ENCODE measurements at regions not wholly inside any gene's neighbourhood (a gene's known extent, or its start where the extent isn't known, plus 50 kb on each side); places are given as distances from the start of the nearest gene placed in this dataset.

- no peaks in the 10 kb centered on the region for H3K9me3 ChIP-seq (replicated peaks; ENCODE audit: control insufficient read depth, insufficient read depth, low read length)
- no peak overlapping the region for H3K4me3 ChIP-seq
- FAIRE-seq (no peak), ATAC-seq (no peak), DNase-seq (ENCODE audit: low read depth, low spot score) (no peak)
- H3K9ac ChIP-seq (ENCODE audit: control insufficient read depth, insufficient read depth, low read length) = no peak overlapping the region
- SMC1A ChIA-PET (ENCODE audit: uncharacterized antibody, unreplicated experiment) = no interaction called here
- 47% methylated on average over 8 of the region's 8 CpGs for WGBS (ENCODE audit: insufficient coverage, insufficient replicate concordance, low lambda C conversion rate, missing lambda C conversion rate)
- CTCF ChIA-PET = no interaction called here
- POLR2A ChIA-PET = no interaction called here
- no peaks in the 10 kb centered on the region for H3K36me3 ChIP-seq (ENCODE audit: control insufficient read depth in 2 of 2, insufficient read depth in 2 of 2, low read length in 1 of 2)
- peaks cover 0 to 2% of the 10 kb centered on the region in 2 experiments; a peak in 2 of 4 replicates for H3K27me3 ChIP-seq (replicated peaks in 1 of 2; ENCODE audit: control insufficient read depth in 2 of 2, insufficient read depth in 2 of 2, low read length in 1 of 2)
- TF ChIP-seq SIX5 (IDR thresholded peaks at IDR 0.05; ENCODE audit: low read depth, low read length, severe bottlenecking) (no peak), E4F1 (IDR thresholded peaks at IDR 0.05; ENCODE audit: borderline replicate concordance, partially characterized antibody) (no peak), POLR2AphosphoS2 (IDR thresholded peaks at IDR 0.05; ENCODE audit: low read depth, low read length) (no peak), KLF5 (IDR thresholded peaks at IDR 0.05; ENCODE audit: partially characterized antibody) (no peak), NR2C1 (IDR thresholded peaks at IDR 0.05) (no peak), CHD1 (IDR thresholded peaks at IDR 0.05; ENCODE audit: low read depth, low read length) (no peak), NFYB (IDR thresholded peaks at IDR 0.05; ENCODE audit: insufficient read depth, low read depth, low read length) (no peak), ZNF217 (IDR thresholded peaks at IDR 0.05) (no peak), KAT2A (conservative IDR thresholded peaks at IDR 0.05; ENCODE audit: control insufficient read depth, low read depth, low read length) (no peak), POU2F2 (IDR thresholded peaks at IDR 0.05; ENCODE audit: borderline replicate concordance, low read depth, low read length) (no peak), PML (IDR thresholded peaks at IDR 0.05; ENCODE audit: low read length) (no peak), POLR2A (IDR thresholded peaks at IDR 0.05; ENCODE audit: low read depth, low read length) (no peak), MYB (IDR thresholded peaks at IDR 0.05; ENCODE audit: borderline replicate concordance, low read depth, low read length) (no peak), JUND (IDR thresholded peaks at IDR 0.05; ENCODE audit: low read depth, low read length) (no peak), SP1 (IDR thresholded peaks at IDR 0.05; ENCODE audit: low read depth, low read length) (no peak), NR2C2 (IDR thresholded peaks at IDR 0.05; ENCODE audit: borderline replicate concordance, control insufficient read depth, insufficient read length, low read depth) (no peak), PAX8 (IDR thresholded peaks at IDR 0.05) (no peak)
- TF ChIP-seq, protein P1, sequence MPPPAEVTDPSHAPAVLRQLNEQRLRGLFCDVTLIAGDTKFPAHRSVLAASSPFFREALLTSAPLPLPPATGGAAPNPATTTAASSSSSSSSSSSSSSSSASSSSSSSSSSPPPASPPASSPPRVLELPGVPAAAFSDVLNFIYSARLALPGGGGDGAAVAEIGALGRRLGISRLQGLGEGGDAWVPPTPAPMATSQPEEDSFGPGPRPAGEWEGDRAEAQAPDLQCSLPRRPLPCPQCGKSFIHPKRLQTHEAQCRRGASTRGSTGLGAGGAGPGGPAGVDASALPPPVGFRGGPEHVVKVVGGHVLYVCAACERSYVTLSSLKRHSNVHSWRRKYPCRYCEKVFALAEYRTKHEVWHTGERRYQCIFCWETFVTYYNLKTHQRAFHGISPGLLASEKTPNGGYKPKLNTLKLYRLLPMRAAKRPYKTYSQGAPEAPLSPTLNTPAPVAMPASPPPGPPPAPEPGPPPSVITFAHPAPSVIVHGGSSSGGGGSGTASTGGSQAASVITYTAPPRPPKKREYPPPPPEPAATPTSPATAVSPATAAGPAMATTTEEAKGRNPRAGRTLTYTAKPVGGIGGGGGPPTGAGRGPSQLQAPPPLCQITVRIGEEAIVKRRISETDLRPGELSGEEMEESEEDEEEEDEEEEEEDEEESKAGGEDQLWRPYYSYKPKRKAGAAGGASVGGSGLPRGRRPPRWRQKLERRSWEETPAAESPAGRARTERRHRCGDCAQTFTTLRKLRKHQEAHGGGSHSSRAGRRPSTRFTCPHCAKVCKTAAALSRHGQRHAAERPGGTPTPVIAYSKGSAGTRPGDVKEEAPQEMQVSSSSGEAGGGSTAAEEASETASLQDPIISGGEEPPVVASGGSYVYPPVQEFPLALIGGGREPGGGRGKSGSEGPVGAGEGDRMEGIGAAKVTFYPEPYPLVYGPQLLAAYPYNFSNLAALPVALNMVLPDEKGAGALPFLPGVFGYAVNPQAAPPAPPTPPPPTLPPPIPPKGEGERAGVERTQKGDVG (CRISPR knock-in tag; IDR thresholded peaks at IDR 0.05) = no peak
- TF ChIP-seq, protein P2, sequence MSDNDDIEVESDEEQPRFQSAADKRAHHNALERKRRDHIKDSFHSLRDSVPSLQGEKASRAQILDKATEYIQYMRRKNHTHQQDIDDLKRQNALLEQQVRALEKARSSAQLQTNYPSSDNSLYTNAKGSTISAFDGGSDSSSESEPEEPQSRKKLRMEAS (IDR thresholded peaks at IDR 0.05; ENCODE audit: low read depth, low read length) = no peak
- no peaks in the 10 kb centered on the region for H3K4me1 ChIP-seq (ENCODE audit: control insufficient read depth, insufficient read depth, low read length)
- no peaks in the 10 kb centered on the region for H3K79me2 ChIP-seq (ENCODE audit: control insufficient read depth, insufficient read depth, low read length)
- in situ Hi-C loops (cut with MboI) (no loop called here), intact Hi-C loops (cut with micrococcal nuclease; ENCODE audit: unreplicated experiment) (no loop called here)
- no peak overlapping the region for H3K4me2 ChIP-seq (ENCODE audit: control insufficient read depth, insufficient read depth)
- no peaks in the 10 kb centered on the region for H4K20me1 ChIP-seq (ENCODE audit: control insufficient read depth, insufficient read depth)
- no peak overlapping the region for H3K27ac ChIP-seq (ENCODE audit: control insufficient read depth, insufficient read depth)
- RAD21 ChIA-PET (ENCODE audit: unreplicated experiment) = no interaction called here
- no TSS peak for BruUV-seq (replicated peaks)
- no peak overlapping the region for H2AFZ ChIP-seq (ENCODE audit: control insufficient read depth, low read depth, low read length)
Measured at GRCh38 chr6:3612341-3613041, 139.0 kb downstream of the PXDC1 start.

Measured in GM12878 (cell line).